Fibroblast of skin of back (primary cell): ENCODE measurements at regions not wholly inside any gene's neighbourhood (a gene's known extent, or its start where the extent isn't known, plus 50 kb on each side); places are given as distances from the start of the nearest gene placed in this dataset.
"Not testable (repeated sequence)": the region's sequence is repeated elsewhere in the genome, so short reads cannot be mapped to it uniquely, and the experiment has no call there.

Experiments
- DNase-seq: peaks from one replicate; pipeline ENCODE4 v3.0.0-alpha.2; 2013

- DNase-seq = not testable (repeated sequence)
These were observed 58.9 kb downstream of the GOLGA6L7 start for GRCh38 chr15:28789401-28790114.

DNA sequence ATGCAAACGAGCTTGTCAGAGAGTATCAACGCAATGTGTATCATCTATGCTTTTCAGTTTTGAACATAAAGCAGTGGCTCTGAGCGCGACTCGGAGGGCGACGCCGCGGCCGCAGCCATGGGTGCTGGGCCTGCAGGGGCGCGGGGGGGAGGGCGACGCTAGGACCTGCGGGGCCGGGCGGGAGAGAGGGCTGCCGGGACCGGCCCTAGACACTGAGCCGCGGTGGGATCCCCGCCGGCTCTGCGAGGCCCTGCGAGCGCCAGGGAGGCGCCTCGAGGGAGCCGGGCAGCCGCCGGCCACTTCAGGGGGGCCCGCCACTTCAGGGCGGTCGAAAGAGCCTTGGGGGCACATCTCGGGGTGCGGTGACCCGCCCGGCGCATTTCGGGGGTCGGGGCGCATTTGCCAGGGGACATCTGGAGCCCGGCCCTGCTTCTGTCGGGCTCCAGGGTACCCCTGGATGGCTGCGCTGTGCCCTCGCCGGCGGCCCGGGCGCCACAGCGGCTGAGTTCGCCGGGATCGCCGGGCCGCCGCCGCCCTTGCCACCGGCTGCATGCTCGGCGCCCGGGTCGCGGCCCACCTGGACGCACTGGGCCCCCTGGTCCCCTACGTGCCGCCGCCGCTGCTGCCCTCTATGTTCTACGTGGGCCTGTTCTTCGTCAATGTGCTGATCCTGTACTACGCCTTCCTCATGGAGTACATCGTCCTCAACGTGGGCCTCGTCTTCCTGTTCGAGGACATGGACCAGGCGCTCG is 59.6 kb downstream of the GOLGA6L7 start:
- not testable (repeated sequence) for DNase-seq

- not testable (repeated sequence) for DNase-seq
These were observed 60.3 kb downstream of the GOLGA6L7 start for GRCh38 chr15:28788176-28788575.

DNA sequence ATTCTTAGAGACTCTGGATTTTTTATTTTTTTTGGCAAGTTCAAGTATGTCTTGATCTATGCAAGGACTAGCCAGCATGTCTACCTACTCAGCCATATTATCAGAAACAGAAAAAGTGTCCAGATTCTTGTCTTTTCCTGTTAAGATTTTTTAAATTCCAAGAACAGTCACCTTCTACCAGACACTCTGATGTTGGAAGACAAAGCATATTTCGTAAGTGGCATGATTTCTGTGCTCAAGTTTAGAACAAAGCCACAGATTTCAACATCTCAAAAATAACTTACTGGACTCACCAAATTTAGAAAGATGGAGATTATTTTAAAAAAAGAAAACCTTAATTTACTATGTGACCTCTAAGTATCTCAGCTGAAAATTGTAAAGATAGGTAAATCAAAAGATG is 61.9 kb downstream of the GOLGA6L7 start:
- peak; percentile 2 for DNase-seq

DNA sequence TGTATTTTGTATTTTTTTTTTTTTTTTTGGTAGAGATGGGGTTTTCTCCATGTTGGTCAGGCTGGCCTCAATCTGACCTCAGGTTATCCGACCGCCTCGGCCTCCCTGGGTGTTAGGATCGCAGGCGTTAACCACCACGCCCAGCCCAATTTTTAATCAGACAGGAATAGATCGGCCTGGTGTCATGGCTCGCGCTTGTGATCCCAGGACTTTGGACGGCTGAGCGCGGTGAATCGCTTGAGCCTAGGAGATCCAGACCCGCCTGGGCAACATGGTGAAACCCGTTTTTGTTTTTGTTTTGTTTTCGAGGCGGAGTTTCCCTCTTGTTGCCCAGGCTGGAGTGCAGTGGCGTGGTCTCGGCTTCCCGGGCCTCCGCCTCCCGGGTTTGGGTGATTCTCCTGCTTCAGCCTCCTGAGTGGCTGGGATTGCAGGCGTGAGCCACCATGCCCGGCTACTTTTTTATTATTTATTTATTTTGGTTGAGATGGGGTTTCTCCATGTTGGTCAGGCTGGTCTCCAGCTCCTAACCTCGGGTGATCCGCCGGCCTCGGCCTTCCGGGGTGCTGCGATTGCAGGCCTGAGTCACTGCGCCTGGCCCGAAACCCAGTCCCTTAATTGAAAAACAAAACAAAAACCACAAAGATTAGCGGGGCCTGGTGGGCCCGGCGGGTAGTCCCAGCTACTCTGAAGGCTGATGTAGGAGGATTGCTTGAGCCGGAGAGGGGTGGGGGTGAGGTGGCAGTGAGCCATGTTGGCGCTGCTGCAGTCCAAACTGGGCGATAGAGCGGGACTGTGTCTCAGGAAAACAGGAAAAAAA is 63.9 kb downstream of the GOLGA6L7 start:
- DNase-seq = not testable (repeated sequence)

DNA sequence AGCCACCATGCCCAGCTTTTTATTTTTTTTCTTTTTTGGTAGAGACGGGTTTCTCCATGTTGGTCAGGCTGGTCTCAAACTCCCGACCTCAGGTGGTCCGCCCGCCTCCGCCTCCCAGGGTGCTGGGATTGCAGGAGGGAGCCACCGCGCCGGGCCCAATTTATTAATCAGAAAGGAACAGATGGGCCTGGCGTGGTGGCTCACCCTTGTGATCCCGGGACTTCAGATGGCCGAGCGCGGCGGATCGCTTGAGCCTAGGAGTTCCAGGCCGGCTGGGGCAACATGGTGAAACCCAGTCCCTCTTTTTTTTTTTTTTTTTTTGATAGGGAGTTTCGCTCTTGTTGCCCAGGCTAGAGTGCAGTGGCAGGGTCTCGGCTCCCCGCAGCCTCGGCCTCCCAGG is 64.6 kb downstream of the GOLGA6L7 start:
- DNase-seq = no peak

GRCh38 chr15:28783466-28783865 is 65.0 kb downstream of the GOLGA6L7 start:
- DNase-seq = no peak

GRCh38 chr15:28778397-28778796 is 66.2 kb upstream of the GOLGA8M start:
- not testable (repeated sequence) for DNase-seq

- not testable (repeated sequence) for DNase-seq
These were observed 60.6 kb upstream of the GOLGA8M start for GRCh38 chr15:28772857-28773256.
